ENCODE measurements at regions not wholly inside any gene's neighbourhood (a gene's known extent, or its start where the extent isn't known, plus 50 kb on each side); places are given as distances from the start of the nearest gene placed in this dataset.

DNA sequence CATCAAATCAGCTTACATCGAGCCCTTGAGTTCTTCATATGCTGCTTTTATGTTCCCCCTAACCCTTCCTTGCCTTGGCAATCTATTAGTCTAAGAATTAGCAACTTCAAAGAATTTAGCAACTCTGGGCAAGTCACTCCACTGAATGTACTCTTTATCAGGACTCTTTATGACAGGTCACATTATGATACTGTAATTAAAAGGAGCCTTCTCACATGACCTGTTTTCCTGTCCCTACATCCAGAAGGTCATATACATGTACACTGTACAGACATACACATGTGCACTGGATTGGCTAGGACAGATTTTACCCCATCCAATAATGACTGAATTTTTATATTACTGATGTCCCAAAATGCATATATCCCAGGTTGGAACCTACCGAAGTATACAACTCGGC is 463.1 kb downstream of the SHQ1 start:
- no peak for ATAC-seq (replicated peaks)
- peak overlapping the region; percentile 42 for H3K27ac Mint-ChIP-seq
- H3K9me3 Mint-ChIP-seq, result no peaks in the 10 kb centered on the region
- H3K4me1 Mint-ChIP-seq, result peaks cover 62% of the 10 kb centered on the region
- H3K4me3 Mint-ChIP-seq, result no peak overlapping the region
- H3K27me3 Mint-ChIP-seq, result no peaks in the 10 kb centered on the region
- H3K36me3 Mint-ChIP-seq (ENCODE audit: low read depth), result peaks cover 62% of the 10 kb centered on the region

DNA sequence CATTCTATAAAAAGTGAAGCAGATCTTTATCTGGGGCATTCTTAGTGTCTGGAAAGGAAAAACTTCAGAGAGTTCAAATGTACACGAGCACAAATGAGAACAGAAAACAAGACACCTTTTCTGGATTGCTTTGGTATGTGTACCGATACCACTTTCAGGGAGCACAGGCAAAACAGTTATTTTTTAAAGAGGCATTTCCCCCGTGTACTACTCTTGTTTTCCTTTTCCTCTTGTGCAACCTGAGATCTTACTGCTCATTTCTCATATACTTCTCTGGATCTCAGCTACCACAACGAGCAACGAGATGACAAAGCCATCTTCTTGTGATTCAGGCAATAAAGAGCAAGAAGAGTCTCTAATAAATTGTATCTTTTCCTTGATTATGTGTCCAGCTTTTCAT is 463.6 kb downstream of the SHQ1 start:
- H3K27ac Mint-ChIP-seq, result peak overlapping the region; percentile 42
- H3K4me3 Mint-ChIP-seq, result no peak overlapping the region
- no peaks in the 10 kb centered on the region for H3K9me3 Mint-ChIP-seq
- H3K4me1 Mint-ChIP-seq, result peaks cover 62% of the 10 kb centered on the region
- peaks cover 68% of the 10 kb centered on the region for H3K36me3 Mint-ChIP-seq (ENCODE audit: low read depth)
- peak; percentile 33 for ATAC-seq (replicated peaks)
- H3K27me3 Mint-ChIP-seq, result no peaks in the 10 kb centered on the region

- Mint-ChIP-seq H3K9me3 (no peaks in the 10 kb centered on the region), H3K27ac (peak overlapping the region; percentile 42), H3K4me1 (peaks cover 57% of the 10 kb centered on the region), H3K4me3 (no peak overlapping the region), H3K27me3 (no peaks in the 10 kb centered on the region), H3K36me3 (ENCODE audit: low read depth) (peaks cover 75% of the 10 kb centered on the region)
- ATAC-seq (replicated peaks), result no peak
Measured at GRCh38 chr3:72383883-72384282, 464.4 kb downstream of the SHQ1 start.

DNA sequence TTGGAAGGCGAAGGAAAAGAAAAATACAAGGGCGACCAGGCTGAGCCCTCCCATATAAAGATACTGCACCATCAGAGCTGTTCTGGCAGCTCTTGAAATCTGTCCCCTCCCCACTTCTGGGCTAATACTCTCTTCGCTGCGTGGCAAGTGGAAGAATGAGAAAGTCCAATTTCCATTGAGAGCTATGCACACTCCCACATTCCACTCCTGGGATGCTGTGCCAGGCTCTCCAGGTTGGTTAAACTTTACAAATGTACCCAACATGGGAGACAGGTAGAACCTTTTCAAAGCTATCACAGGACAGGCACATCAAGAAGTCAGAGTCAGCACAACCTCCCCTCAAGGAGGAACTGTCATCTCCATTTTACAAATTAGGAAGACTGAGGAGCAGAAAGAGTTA is 465.0 kb downstream of the SHQ1 start:
- Mint-ChIP-seq H3K4me3 (no peak overlapping the region), H3K27ac (no peak overlapping the region), H3K9me3 (no peaks in the 10 kb centered on the region), H3K4me1 (peaks cover 52% of the 10 kb centered on the region), H3K36me3 (ENCODE audit: low read depth) (peaks cover 78% of the 10 kb centered on the region), H3K27me3 (no peaks in the 10 kb centered on the region)
- no peak for ATAC-seq (replicated peaks)

GRCh38 chr3:72382460-72382859 is 465.8 kb downstream of the SHQ1 start:
- peaks cover 77% of the 10 kb centered on the region for H3K36me3 Mint-ChIP-seq (ENCODE audit: low read depth)
- no peak for ATAC-seq (replicated peaks)
- no peak overlapping the region for H3K27ac Mint-ChIP-seq
- no peaks in the 10 kb centered on the region for H3K27me3 Mint-ChIP-seq
- H3K4me3 Mint-ChIP-seq, result no peak overlapping the region
- peaks cover 48% of the 10 kb centered on the region for H3K4me1 Mint-ChIP-seq
- no peaks in the 10 kb centered on the region for H3K9me3 Mint-ChIP-seq

GRCh38 chr3:72381584-72381983 is 466.7 kb downstream of the SHQ1 start:
- no peaks in the 10 kb centered on the region for H3K9me3 Mint-ChIP-seq
- peaks cover 48% of the 10 kb centered on the region for H3K4me1 Mint-ChIP-seq
- H3K27ac Mint-ChIP-seq, result peak overlapping the region; percentile 18
- ATAC-seq (replicated peaks), result no peak
- H3K27me3 Mint-ChIP-seq, result no peaks in the 10 kb centered on the region
- peaks cover 79% of the 10 kb centered on the region for H3K36me3 Mint-ChIP-seq (ENCODE audit: low read depth)
- no peak overlapping the region for H3K4me3 Mint-ChIP-seq

DNA sequence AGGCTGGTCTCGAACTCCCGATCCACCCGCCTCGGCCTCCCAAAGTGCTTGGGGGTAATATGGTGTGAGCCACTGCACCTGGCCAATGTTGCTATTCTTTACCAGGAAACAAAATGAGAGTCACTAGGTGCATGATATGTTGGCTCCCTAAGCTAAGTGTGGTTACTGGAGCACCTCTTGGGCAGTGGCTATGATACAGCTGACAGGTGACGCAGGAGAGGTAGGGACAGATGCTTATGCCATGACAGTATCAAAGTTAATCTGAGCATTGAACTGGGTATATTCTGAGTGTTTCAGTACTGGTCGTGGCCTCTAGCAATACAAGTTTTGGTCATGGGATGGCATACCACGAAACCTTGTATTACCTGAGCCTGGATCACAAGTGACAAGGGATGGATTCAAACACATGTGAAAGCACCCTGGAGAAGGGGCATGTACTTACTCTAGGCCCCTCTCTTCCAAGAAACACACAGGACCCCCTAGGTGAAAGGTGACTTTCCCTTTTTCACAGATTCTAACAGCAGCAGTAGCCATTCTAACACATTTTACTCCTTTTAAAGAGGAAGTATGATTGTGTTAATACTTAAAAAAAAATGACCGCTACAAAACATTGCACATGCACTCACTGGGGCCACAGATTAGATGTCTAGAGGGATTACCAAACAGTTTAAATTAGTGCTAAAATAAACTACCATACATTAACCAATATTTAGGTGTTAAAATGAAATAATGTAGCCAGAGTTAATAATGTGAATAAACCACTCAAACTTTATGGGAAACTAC is 467.3 kb downstream of the SHQ1 start:
- peak; percentile 34 for ATAC-seq (replicated peaks)
- no peak overlapping the region for H3K4me3 Mint-ChIP-seq
- H3K9me3 Mint-ChIP-seq, result no peaks in the 10 kb centered on the region
- H3K27ac Mint-ChIP-seq, result peak overlapping the region; percentile 18
- H3K4me1 Mint-ChIP-seq, result peaks cover 43% of the 10 kb centered on the region
- H3K36me3 Mint-ChIP-seq (ENCODE audit: low read depth), result peaks cover 75% of the 10 kb centered on the region
- H3K27me3 Mint-ChIP-seq, result no peaks in the 10 kb centered on the region

GRCh38 chr3:72380193-72380592 is 468.1 kb downstream of the SHQ1 start:
- Mint-ChIP-seq H3K4me3 (no peak overlapping the region), H3K4me1 (peaks cover 46% of the 10 kb centered on the region)

GRCh38 chr3:72379500-72380187 is 468.6 kb downstream of the SHQ1 start:
- no peak overlapping the region for H3K27ac Mint-ChIP-seq
- H3K4me3 Mint-ChIP-seq, result no peak overlapping the region
- ATAC-seq (replicated peaks), result no peak
- no peaks in the 10 kb centered on the region for H3K27me3 Mint-ChIP-seq
- peaks cover 69% of the 10 kb centered on the region for H3K36me3 Mint-ChIP-seq (ENCODE audit: low read depth)
- no peaks in the 10 kb centered on the region for H3K9me3 Mint-ChIP-seq
- H3K4me1 Mint-ChIP-seq, result peaks cover 40% of the 10 kb centered on the region

More at GRCh38 chr3:72380193-72380592, 468.1 kb downstream of the SHQ1 start:
- Mint-ChIP-seq H3K36me3 (ENCODE audit: low read depth) (peaks cover 74% of the 10 kb centered on the region), H3K27me3 (no peaks in the 10 kb centered on the region), H3K27ac (no peak overlapping the region), H3K9me3 (no peaks in the 10 kb centered on the region)
- no peak for ATAC-seq (replicated peaks)

- Mint-ChIP-seq H3K27ac (no peak overlapping the region), H3K27me3 (no peaks in the 10 kb centered on the region), H3K36me3 (ENCODE audit: low read depth) (peaks cover 70% of the 10 kb centered on the region), H3K4me1 (peaks cover 42% of the 10 kb centered on the region), H3K4me3 (no peak overlapping the region), H3K9me3 (no peaks in the 10 kb centered on the region)
- no peak for ATAC-seq (replicated peaks)
Measured at GRCh38 chr3:72378287-72378686, 470.0 kb downstream of the SHQ1 start.

DNA sequence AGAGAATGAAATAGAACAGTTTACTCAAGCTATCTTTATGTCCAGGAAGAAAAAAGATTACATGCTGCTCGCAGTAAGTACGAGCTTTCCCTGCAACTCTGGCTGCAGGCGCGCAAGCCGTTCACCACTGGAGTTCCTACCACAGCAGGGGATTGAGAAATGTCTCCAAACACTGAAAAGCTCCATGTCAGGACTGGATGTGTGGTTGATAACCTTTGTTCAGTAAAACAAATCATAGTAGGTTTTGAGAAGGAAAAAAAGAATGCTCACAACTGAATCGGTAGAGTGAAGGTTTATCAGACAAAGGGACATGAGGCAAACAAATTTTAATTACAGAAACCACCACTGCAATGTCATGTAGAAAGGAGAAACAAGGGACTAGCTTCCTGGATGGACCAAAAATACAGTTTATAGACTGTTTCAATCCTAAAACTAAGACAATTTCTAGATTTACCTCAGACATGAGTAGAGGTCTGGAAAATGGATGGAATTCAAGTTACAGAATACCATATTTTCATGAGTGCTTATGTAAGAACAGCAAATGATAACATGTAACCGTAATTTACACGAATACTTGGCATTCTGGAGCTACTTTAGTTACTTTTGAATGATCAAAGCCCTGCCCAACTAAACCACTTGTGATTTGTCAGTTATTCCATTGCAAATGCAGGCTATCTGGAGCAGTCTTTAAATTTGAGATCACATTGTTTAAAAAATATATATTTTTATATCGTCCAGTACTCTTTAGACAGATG is 471.1 kb downstream of the SHQ1 start:
- H3K9me3 Mint-ChIP-seq, result no peaks in the 10 kb centered on the region
- no peak overlapping the region for H3K4me3 Mint-ChIP-seq
- H3K27ac Mint-ChIP-seq, result no peak overlapping the region
- ATAC-seq (replicated peaks), result no peak
- H3K4me1 Mint-ChIP-seq, result peaks cover 42% of the 10 kb centered on the region
- H3K27me3 Mint-ChIP-seq, result no peaks in the 10 kb centered on the region
- peaks cover 63% of the 10 kb centered on the region for H3K36me3 Mint-ChIP-seq (ENCODE audit: low read depth)

- peak; percentile 88 for ATAC-seq (replicated peaks)
- peaks cover 46% of the 10 kb centered on the region for H3K36me3 Mint-ChIP-seq (ENCODE audit: low read depth)
- H3K27ac Mint-ChIP-seq, result peak overlapping the region; percentile 88
- no peaks in the 10 kb centered on the region for H3K9me3 Mint-ChIP-seq
- H3K4me3 Mint-ChIP-seq, result peak overlapping the region; percentile 60
- peaks cover 26% of the 10 kb centered on the region for H3K4me1 Mint-ChIP-seq
- no peaks in the 10 kb centered on the region for H3K27me3 Mint-ChIP-seq
Measured at GRCh38 chr3:72375237-72376076, 472.8 kb downstream of the SHQ1 start.

GRCh38 chr3:72373139-72373538 is 475.1 kb downstream of the SHQ1 start:
- no peak overlapping the region for H3K4me3 Mint-ChIP-seq
- H3K9me3 Mint-ChIP-seq, result no peaks in the 10 kb centered on the region
- H3K4me1 Mint-ChIP-seq, result peaks cover 26% of the 10 kb centered on the region
- H3K27ac Mint-ChIP-seq, result peak overlapping the region; percentile 8
- peaks cover 23% of the 10 kb centered on the region for H3K36me3 Mint-ChIP-seq (ENCODE audit: low read depth)
- no peaks in the 10 kb centered on the region for H3K27me3 Mint-ChIP-seq
- no peak for ATAC-seq (replicated peaks)

DNA sequence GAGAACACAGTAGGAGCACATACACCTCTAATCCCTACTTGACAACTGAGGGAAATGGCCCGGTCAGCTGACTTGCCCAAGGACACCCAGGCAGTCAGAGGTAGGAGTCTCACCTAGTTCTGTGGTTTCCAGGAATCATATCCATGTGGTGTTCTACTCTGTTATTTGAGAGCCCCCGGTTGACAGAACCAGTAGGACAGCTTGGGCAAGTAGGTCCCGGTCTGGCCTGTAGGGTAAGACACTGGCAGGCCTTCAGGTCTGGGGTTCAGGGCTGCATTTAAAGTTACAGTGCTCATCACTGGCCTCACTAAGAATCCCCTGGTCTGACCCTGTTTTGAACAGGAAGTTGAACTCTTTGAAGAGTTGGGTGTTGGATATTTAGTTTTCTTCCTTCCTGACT is 476.1 kb downstream of the SHQ1 start:
- H3K27me3 Mint-ChIP-seq, result no peaks in the 10 kb centered on the region
- no peak overlapping the region for H3K4me3 Mint-ChIP-seq
- peaks cover 17% of the 10 kb centered on the region for H3K36me3 Mint-ChIP-seq (ENCODE audit: low read depth)
- peak overlapping the region; percentile 35 for H3K27ac Mint-ChIP-seq
- no peaks in the 10 kb centered on the region for H3K9me3 Mint-ChIP-seq
- H3K4me1 Mint-ChIP-seq, result peaks cover 26% of the 10 kb centered on the region
- no peak for ATAC-seq (replicated peaks)

All from activated T-helper 17 cell treated with anti-CD3 and anti-CD28 coated beads, Interleukin-2, amount 50 U/mL, for 72 hours (primary cell).